IPS-15b (cell line): ENCODE measurements at regions not wholly inside any gene's neighbourhood (a gene's known extent, or its start where the extent isn't known, plus 50 kb on each side); places are given as distances from the start of the nearest gene placed in this dataset.

Experiments
- H3K27me3 ChIP-seq: one replicate; pipeline ENCODE4 v1.6.1; 2013; ENCODE audit warnings: low read length; ENCODE audit not compliant: control insufficient read depth, insufficient read depth
- H3K36me3 ChIP-seq: one replicate; pipeline ENCODE4 v1.6.1; 2013; ENCODE audit warnings: low read length; ENCODE audit not compliant: control insufficient read depth, insufficient read depth
- H3K4me1 ChIP-seq: one replicate; pipeline ENCODE4 v1.6.1; 2013; ENCODE audit warnings: mild to moderate bottlenecking, low read length; ENCODE audit not compliant: control insufficient read depth, insufficient read depth
- H3K4me3 ChIP-seq: one replicate; pipeline ENCODE4 v1.5.1; 2013; ENCODE audit warnings: low read depth, low read length
- H3K9ac ChIP-seq: one replicate; pipeline ENCODE4 v1.6.1; 2013; ENCODE audit warnings: low read depth, mild to moderate bottlenecking, low read length
- H3K9me3 ChIP-seq: one replicate; pipeline ENCODE4 v1.6.1; 2013; ENCODE audit warnings: mild to moderate bottlenecking, low read length; ENCODE audit not compliant: control insufficient read depth, insufficient read depth

GRCh38 chr2:33873076-33873605 lies 274.0 kb upstream of the FAM98A start:
- no peaks in the 10 kb centered on the region for H3K9me3 ChIP-seq
- H3K4me1 ChIP-seq: no peaks in the 10 kb centered on the region
- H3K27me3 ChIP-seq: no peaks in the 10 kb centered on the region
- H3K4me3 ChIP-seq: no peak overlapping the region
- H3K36me3 ChIP-seq: no peaks in the 10 kb centered on the region
- no peak overlapping the region for H3K9ac ChIP-seq

- H3K9me3 ChIP-seq: no peaks in the 10 kb centered on the region
- H3K36me3 ChIP-seq: no peaks in the 10 kb centered on the region
- no peaks in the 10 kb centered on the region for H3K27me3 ChIP-seq
- no peak overlapping the region for H3K9ac ChIP-seq
- H3K4me1 ChIP-seq: no peaks in the 10 kb centered on the region
- H3K4me3 ChIP-seq: no peak overlapping the region
Observed at GRCh38 chr2:33859811-33860461, 260.8 kb upstream of the FAM98A start.

DNA sequence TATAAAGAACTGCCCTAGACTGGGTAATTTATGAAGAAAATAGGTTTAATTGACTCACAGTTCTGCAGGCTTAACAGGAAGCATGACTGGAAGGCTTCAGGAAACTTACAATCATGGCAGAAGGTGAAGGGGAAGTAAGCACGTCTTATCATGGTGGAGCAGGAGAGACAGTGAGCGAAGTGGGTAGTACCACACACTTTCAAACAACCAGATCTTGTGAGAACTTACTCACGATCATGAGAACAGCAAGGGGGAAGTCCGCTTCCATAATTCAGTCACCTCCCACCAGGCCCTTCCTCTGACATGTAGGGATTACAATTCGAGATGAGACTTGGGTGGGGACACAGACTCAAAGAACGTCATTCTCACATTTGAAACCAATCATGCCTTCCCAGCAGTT lies 260.1 kb upstream of the FAM98A start:
- H3K4me3 ChIP-seq: no peak overlapping the region
- no peaks in the 10 kb centered on the region for H3K36me3 ChIP-seq
- no peaks in the 10 kb centered on the region for H3K9me3 ChIP-seq
- H3K4me1 ChIP-seq: no peaks in the 10 kb centered on the region
- no peaks in the 10 kb centered on the region for H3K27me3 ChIP-seq
- no peak overlapping the region for H3K9ac ChIP-seq

GRCh38 chr2:33848486-33848885 lies 249.4 kb upstream of the FAM98A start:
- no peak overlapping the region for H3K9ac ChIP-seq
- no peak overlapping the region for H3K4me3 ChIP-seq
- H3K9me3 ChIP-seq: peaks cover 14% of the 10 kb centered on the region
- no peaks in the 10 kb centered on the region for H3K27me3 ChIP-seq
- no peaks in the 10 kb centered on the region for H3K36me3 ChIP-seq
- H3K4me1 ChIP-seq: no peaks in the 10 kb centered on the region

- H3K4me1 ChIP-seq: no peaks in the 10 kb centered on the region
- no peaks in the 10 kb centered on the region for H3K9me3 ChIP-seq
- no peak overlapping the region for H3K4me3 ChIP-seq
- H3K27me3 ChIP-seq: no peaks in the 10 kb centered on the region
- H3K36me3 ChIP-seq: no peaks in the 10 kb centered on the region
- H3K9ac ChIP-seq: no peak overlapping the region
Observed at GRCh38 chr2:33839791-33840190, 240.7 kb upstream of the FAM98A start.

DNA sequence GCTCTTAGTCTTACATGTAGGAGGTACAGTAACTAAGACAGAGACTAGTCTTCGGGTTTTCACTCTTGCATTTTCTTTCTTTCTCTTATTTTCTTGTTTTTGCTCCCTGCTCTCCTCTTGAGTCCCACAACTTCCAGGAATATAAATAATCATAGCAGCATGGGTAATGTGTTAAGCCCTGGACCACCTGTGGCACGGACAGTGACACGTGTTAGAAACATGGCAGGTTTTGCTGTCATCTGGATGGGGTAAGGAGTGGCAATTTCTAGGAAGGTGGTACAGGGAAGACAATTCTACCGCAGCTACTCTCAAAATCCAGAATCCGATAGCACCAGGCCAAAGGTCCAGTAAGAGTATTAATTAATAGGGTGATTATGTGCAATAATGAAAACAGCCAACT lies 237.5 kb upstream of the FAM98A start:
- no peaks in the 10 kb centered on the region for H3K27me3 ChIP-seq
- no peak overlapping the region for H3K4me3 ChIP-seq
- no peak overlapping the region for H3K9ac ChIP-seq
- no peaks in the 10 kb centered on the region for H3K9me3 ChIP-seq
- H3K4me1 ChIP-seq: no peaks in the 10 kb centered on the region
- H3K36me3 ChIP-seq: no peaks in the 10 kb centered on the region

- H3K9ac ChIP-seq: no peak overlapping the region
- no peaks in the 10 kb centered on the region for H3K27me3 ChIP-seq
- no peaks in the 10 kb centered on the region for H3K9me3 ChIP-seq
- H3K4me3 ChIP-seq: no peak overlapping the region
- H3K36me3 ChIP-seq: no peaks in the 10 kb centered on the region
- H3K4me1 ChIP-seq: no peaks in the 10 kb centered on the region
Observed at GRCh38 chr2:33835911-33836310, 236.8 kb upstream of the FAM98A start.

DNA sequence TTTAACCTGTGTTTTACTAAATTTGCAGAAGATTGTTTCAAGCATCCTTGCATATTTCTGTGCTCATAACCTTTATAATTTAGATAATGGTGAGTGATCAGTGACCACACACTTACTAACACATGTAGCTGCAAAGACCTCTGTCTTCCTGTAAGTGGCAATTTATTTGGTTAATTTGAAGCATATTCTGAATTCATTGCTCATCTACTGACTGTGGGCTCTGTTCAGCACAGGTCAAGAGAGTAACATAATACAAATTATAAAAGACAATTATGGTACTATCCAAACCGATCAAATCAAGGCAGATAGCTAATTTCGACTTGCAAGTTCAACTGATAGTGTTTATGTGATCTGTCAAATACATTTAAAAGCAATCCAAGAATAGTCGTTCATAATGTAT lies 223.9 kb upstream of the FAM98A start:
- no peaks in the 10 kb centered on the region for H3K27me3 ChIP-seq
- no peaks in the 10 kb centered on the region for H3K4me1 ChIP-seq
- no peaks in the 10 kb centered on the region for H3K9me3 ChIP-seq
- H3K36me3 ChIP-seq: no peaks in the 10 kb centered on the region
- H3K4me3 ChIP-seq: no peak overlapping the region
- H3K9ac ChIP-seq: no peak overlapping the region

DNA sequence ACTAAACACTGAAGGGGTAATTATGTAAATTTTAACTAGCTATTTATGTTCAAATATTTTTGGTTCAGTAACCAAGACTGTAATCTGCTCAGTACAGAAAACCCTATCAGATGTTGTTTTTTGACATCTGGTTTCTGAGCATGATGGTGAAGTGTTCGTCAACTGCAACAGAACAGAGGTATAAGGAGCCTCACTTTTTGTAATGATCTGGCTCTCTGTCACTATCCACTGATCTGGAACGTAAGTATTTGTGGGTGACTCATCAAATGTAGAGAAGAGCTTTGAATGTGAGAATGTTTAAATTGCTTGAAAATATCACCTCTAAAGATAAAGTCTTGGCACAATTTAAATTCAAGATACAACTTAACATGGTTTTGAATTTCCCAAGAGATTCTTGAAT lies 213.6 kb upstream of the FAM98A start:
- peaks cover 3% of the 10 kb centered on the region for H3K4me1 ChIP-seq
- no peak overlapping the region for H3K9ac ChIP-seq
- no peak overlapping the region for H3K4me3 ChIP-seq
- H3K9me3 ChIP-seq: no peaks in the 10 kb centered on the region
- no peaks in the 10 kb centered on the region for H3K36me3 ChIP-seq
- H3K27me3 ChIP-seq: no peaks in the 10 kb centered on the region

DNA sequence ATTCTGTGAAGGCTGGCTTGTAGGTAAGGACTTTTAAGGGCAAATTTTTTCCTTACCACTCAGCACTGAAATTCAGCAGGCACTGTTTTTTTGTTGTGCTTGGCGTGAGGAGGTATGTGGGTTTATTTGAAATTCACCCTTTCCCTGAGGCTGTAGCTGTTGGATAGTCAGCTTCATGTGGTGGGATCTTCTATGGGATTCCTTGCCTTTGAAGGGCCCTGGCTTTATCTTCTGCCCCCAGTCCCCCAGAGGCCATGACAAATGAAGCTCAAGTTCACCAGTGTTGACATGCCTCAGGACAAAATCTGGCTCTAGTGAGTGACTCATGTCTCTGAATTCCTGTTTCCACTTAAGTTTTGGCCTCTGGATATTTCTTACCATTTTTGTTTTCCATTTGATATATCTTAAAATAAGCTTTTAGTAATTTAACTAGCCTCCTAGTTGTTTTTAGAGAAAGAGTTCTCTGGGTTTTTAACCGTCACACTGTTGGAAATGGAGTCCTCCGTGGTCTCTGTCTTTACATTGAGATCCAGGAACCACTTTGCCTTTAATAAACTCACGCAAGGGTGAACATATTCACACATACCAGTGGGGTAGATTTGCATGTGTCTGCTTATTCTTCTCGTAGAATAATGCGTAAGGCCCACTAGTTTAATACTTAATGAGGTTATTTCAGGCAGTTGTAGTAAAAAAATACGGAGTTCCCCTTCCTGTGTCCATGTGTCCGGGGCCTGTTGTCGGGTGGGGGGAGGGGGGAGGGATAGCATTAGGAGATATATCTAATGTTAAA lies 211.1 kb upstream of the FAM98A start:
- Histone ChIP-seq H3K4me3 (no peak overlapping the region), H3K4me1 (peaks cover 3% of the 10 kb centered on the region), H3K27me3 (no peaks in the 10 kb centered on the region), H3K36me3 (no peaks in the 10 kb centered on the region), H3K9ac (no peak overlapping the region), H3K9me3 (no peaks in the 10 kb centered on the region)

DNA sequence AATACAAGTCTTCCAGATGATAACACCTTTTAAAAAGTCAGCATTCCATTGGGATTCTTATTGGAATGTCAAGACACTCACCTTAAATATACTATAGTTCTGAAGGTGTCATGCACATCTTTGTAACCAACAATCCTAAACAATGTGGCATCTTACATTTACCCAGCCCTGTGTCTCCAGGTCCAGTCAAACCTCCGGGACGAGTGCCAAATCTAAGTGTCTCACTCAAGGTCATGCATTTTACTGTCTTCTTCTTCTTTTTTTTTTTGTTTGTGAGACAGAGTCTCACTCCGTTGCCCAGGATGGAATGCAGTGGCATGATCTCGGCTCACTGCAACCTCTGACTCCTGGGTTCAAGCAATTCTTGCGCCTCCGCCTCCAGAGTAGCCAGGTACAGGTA lies 206.9 kb upstream of the FAM98A start:
- no peak overlapping the region for H3K9ac ChIP-seq
- H3K36me3 ChIP-seq: no peaks in the 10 kb centered on the region
- no peaks in the 10 kb centered on the region for H3K4me1 ChIP-seq
- no peak overlapping the region for H3K4me3 ChIP-seq
- no peaks in the 10 kb centered on the region for H3K27me3 ChIP-seq
- no peaks in the 10 kb centered on the region for H3K9me3 ChIP-seq

- Histone ChIP-seq H3K27me3 (no peaks in the 10 kb centered on the region), H3K36me3 (no peaks in the 10 kb centered on the region), H3K4me1 (no peaks in the 10 kb centered on the region), H3K9ac (no peak overlapping the region), H3K4me3 (no peak overlapping the region), H3K9me3 (no peaks in the 10 kb centered on the region)
Observed at GRCh38 chr2:33804155-33804554, 205.1 kb upstream of the FAM98A start.
